ENCODE measurements at regions not wholly inside any gene's neighbourhood (a gene's known extent, or its start where the extent isn't known, plus 50 kb on each side); places are given as distances from the start of the nearest gene placed in this dataset.

GRCh38 chr15:67917037-67917436 is 77.2 kb upstream of the RNU6-1 start:
- TF ChIP-seq CTCF (conservative IDR thresholded peaks at IDR 0.05; ENCODE audit: low read length) (no peak), EZH2phosphoT487 (IDR thresholded peaks at IDR 0.05; ENCODE audit: borderline replicate concordance) (no peak)

Measured in Loucy (cell line).